DND-41 (cell line): ENCODE measurements at regions not wholly inside any gene's neighbourhood (a gene's known extent, or its start where the extent isn't known, plus 50 kb on each side); places are given as distances from the start of the nearest gene placed in this dataset.

Source experiments
- CTCF ChIP-seq: IDR thresholded peaks from 2 replicates; pipeline ENCODE4 v1.5.1; 2012; ENCODE audit warnings: borderline replicate concordance, low read length, moderate library complexity, mild to moderate bottlenecking; ENCODE audit not compliant: poor library complexity, severe bottlenecking; ENCODE audit errors: extremely low read depth
- EZH2 ChIP-seq: IDR thresholded peaks from 3 replicates; pipeline ENCODE4 v1.6.1; 2012; ENCODE audit warnings: borderline replicate concordance, low read depth, mild to moderate bottlenecking, moderate library complexity, low read length, inconsistent platforms; ENCODE audit not compliant: severe bottlenecking

DNA sequence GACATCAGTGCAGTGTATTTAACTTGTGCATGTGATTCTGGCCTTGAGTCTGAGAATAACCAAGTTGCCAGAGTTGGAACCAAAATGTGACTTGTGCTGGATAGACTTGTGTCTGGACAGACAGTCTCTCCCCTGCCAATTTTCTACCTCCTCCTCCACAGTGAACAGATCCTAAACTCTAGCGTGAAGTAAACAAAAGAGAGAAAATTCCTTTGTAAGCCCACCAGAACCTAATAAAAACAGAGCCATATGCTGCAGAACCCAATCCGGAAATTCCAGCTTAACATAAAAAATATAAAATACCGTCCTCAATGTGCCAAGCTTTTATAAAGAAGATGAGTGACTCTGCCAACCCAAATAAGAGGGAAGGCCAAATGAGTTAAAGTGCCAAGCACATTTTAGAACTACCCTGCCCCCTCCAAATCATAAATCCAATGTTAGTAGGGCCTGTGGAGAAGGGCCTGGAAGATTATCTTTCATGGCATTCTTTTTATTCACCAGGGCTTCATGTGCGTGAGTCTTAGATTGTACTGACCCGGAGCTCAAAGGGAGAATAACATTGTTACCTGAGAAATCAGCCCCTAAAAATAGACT lies 344.6 kb upstream of the PROK2 start:
- TF ChIP-seq CTCF (no peak), EZH2 (no peak)
